ENCODE measurements at regions not wholly inside any gene's neighbourhood (a gene's known extent, or its start where the extent isn't known, plus 50 kb on each side); places are given as distances from the start of the nearest gene placed in this dataset.

- no peak for TF ChIP-seq POLR2A (IDR thresholded peaks at IDR 0.05)
- TF ChIP-seq, protein P1, sequence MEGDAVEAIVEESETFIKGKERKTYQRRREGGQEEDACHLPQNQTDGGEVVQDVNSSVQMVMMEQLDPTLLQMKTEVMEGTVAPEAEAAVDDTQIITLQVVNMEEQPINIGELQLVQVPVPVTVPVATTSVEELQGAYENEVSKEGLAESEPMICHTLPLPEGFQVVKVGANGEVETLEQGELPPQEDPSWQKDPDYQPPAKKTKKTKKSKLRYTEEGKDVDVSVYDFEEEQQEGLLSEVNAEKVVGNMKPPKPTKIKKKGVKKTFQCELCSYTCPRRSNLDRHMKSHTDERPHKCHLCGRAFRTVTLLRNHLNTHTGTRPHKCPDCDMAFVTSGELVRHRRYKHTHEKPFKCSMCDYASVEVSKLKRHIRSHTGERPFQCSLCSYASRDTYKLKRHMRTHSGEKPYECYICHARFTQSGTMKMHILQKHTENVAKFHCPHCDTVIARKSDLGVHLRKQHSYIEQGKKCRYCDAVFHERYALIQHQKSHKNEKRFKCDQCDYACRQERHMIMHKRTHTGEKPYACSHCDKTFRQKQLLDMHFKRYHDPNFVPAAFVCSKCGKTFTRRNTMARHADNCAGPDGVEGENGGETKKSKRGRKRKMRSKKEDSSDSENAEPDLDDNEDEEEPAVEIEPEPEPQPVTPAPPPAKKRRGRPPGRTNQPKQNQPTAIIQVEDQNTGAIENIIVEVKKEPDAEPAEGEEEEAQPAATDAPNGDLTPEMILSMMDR (IDR thresholded peaks at IDR 0.05), result no peak
Measured at GRCh38 chr10:34018784-34019183, 684.3 kb upstream of the NRP1 start.

Measured in uterus (tissue), 2 donors.